Omental fat pad (tissue), 3 donors: ENCODE measurements at regions not wholly inside any gene's neighbourhood (a gene's known extent, or its start where the extent isn't known, plus 50 kb on each side); places are given as distances from the start of the nearest gene placed in this dataset.

Experiments
- ATAC-seq: fragments of 150-250 bp; one replicate; pipeline ENCODE4 v1.9.1; 2016; ENCODE audit warnings: mild to moderate bottlenecking, moderate library complexity; ENCODE audit not compliant: low FRiP score
- DNase-seq: peaks from one replicate; pipeline ENCODE4 v3.0.0-alpha.2; 2019; ENCODE audit warnings: low spot score
- CTCF ChIP-seq, 3 donors: fragments of 450-650 bp; IDR thresholded peaks; one replicate each; pipeline ENCODE4 v1.5.1; 2016 to 2017; ENCODE audit warnings: antibody characterized with exemption in 3 of 3, mild to moderate bottlenecking in 3 of 3, moderate library complexity in 2 of 3

GRCh38 chr7:112566442-112567324 lies 85.9 kb downstream of the LSMEM1 start:
- no peak for ATAC-seq
- no peak for DNase-seq
- no peak for TF ChIP-seq CTCF (IDR thresholded peaks at IDR 0.05)

GRCh38 chr7:112567388-112567787 lies 86.6 kb downstream of the LSMEM1 start:
- no peak for TF ChIP-seq CTCF (IDR thresholded peaks at IDR 0.05)
- DNase-seq (no peak), ATAC-seq (no peak)

GRCh38 chr7:112571852-112572607 lies 91.2 kb downstream of the LSMEM1 start:
- DNase-seq, result no peak
- no peak for TF ChIP-seq CTCF (IDR thresholded peaks at IDR 0.05)
- ATAC-seq, result no peak

GRCh38 chr7:112572669-112573301 lies 92.0 kb downstream of the LSMEM1 start:
- ATAC-seq, result no peak
- no peak for TF ChIP-seq CTCF (IDR thresholded peaks at IDR 0.05)
- DNase-seq, result no peak

GRCh38 chr7:112573302-112574039 lies 92.7 kb downstream of the LSMEM1 start:
- DNase-seq (no peak), ATAC-seq (no peak)
- TF ChIP-seq CTCF (IDR thresholded peaks at IDR 0.05), result no peak

- TF ChIP-seq CTCF (IDR thresholded peaks at IDR 0.05), result no peak
Measured at GRCh38 chr7:112575864-112576263, 95.1 kb downstream of the LSMEM1 start.

More at GRCh38 chr7:112575864-112576263, 95.1 kb downstream of the LSMEM1 start:
- ATAC-seq (no peak), DNase-seq (no peak)
